RCC 7860 (cell line): ENCODE measurements at regions not wholly inside any gene's neighbourhood (a gene's known extent, or its start where the extent isn't known, plus 50 kb on each side); places are given as distances from the start of the nearest gene placed in this dataset.

Experiments used
- DNase-seq: peaks from one replicate; pipeline ENCODE4 v3.0.0-alpha.2; 2015; ENCODE audit warnings: low spot score
- FAIRE-seq: peaks from 2 replicates; lab custom pipeline; 2012; peaks lifted over from hg19 to GRCh38; lab: Jason Lieb, UNC

- FAIRE-seq, result no peak
Measured at GRCh38 chr17:77320044-77320440, 179.3 kb downstream of the SEC14L1 start.

GRCh38 chr17:77320485-77321256 is 179.9 kb downstream of the SEC14L1 start:
- no peak for FAIRE-seq
- DNase-seq, result peak; percentile 39

More at GRCh38 chr17:77320044-77320440, 179.3 kb downstream of the SEC14L1 start:
- DNase-seq, result no peak

- FAIRE-seq, result no peak
- DNase-seq, result no peak
Measured at GRCh38 chr17:77321649-77322513, 181.1 kb downstream of the SEC14L1 start.

GRCh38 chr17:77322514-77323412 is 182.0 kb downstream of the SEC14L1 start:
- FAIRE-seq (peak; percentile 93), DNase-seq (peak; percentile 96)

- no peak for FAIRE-seq
Measured at GRCh38 chr17:77323413-77324171, 182.8 kb downstream of the SEC14L1 start.

GRCh38 chr17:77324227-77324626 is 183.5 kb downstream of the SEC14L1 start:
- DNase-seq (no peak), FAIRE-seq (no peak)

More at GRCh38 chr17:77323413-77324171, 182.8 kb downstream of the SEC14L1 start:
- peak; percentile 57 for DNase-seq

- DNase-seq (no peak), FAIRE-seq (no peak)
Measured at GRCh38 chr17:77325577-77326075, 184.9 kb downstream of the SEC14L1 start.

- FAIRE-seq, result no peak
- DNase-seq, result no peak
Measured at GRCh38 chr17:77326076-77326591, 185.4 kb downstream of the SEC14L1 start.

- no peak for DNase-seq
Measured at GRCh38 chr17:77326636-77327035, 185.9 kb downstream of the SEC14L1 start.

GRCh38 chr17:77327181-77327565 is 186.4 kb downstream of the SEC14L1 start:
- DNase-seq (no peak), FAIRE-seq (no peak)

More at GRCh38 chr17:77326636-77327035, 185.9 kb downstream of the SEC14L1 start:
- FAIRE-seq, result no peak

GRCh38 chr17:77327566-77328464 is 187.0 kb downstream of the SEC14L1 start:
- no peak for FAIRE-seq
- no peak for DNase-seq

GRCh38 chr17:77328823-77329740 is 188.3 kb downstream of the SEC14L1 start:
- FAIRE-seq (no peak), DNase-seq (no peak)

- FAIRE-seq, result no peak
- DNase-seq, result no peak
Measured at GRCh38 chr17:77329741-77330531, 189.2 kb downstream of the SEC14L1 start.

- FAIRE-seq, result no peak
- DNase-seq, result no peak
Measured at GRCh38 chr17:77330602-77331081, 189.9 kb downstream of the SEC14L1 start.

GRCh38 chr17:77331301-77331864 is 190.6 kb downstream of the SEC14L1 start:
- peak; percentile 46 for FAIRE-seq

More at GRCh38 chr17:77331301-77331864, 190.6 kb downstream of the SEC14L1 start:
- DNase-seq, result peak; percentile 79
